T-helper 22 cell (primary cell): ENCODE measurements at regions not wholly inside any gene's neighbourhood (a gene's known extent, or its start where the extent isn't known, plus 50 kb on each side); places are given as distances from the start of the nearest gene placed in this dataset.
A peak's percentile ranks its signal among the peaks of the same experiment; 100 is the strongest.
"Not testable (repeated sequence)": the region's sequence is repeated elsewhere in the genome, so short reads cannot be mapped to it uniquely, and the experiment has no call there.

ENCODE experiments used
- DNase-seq: peaks from one replicate; pipeline ENCODE4 v3.0.0-alpha.2; 2020; ENCODE audit warnings: low read depth

- no peak for DNase-seq
These were observed 165.9 kb upstream of the ARHGAP5 start for GRCh38 chr14:31911160-31911559.

GRCh38 chr14:31913370-31913769, 163.7 kb upstream of the ARHGAP5 start:
- no peak for DNase-seq

- DNase-seq = not testable (repeated sequence)
These were observed 158.8 kb upstream of the ARHGAP5 start for GRCh38 chr14:31918289-31918688.

GRCh38 chr14:31920001-31920400, 157.1 kb upstream of the ARHGAP5 start:
- DNase-seq = no peak

- DNase-seq = no peak
These were observed 156.0 kb upstream of the ARHGAP5 start for GRCh38 chr14:31920989-31921650.

- DNase-seq = no peak
These were observed 155.4 kb upstream of the ARHGAP5 start for GRCh38 chr14:31921721-31922120.

- DNase-seq = no peak
These were observed 151.0 kb upstream of the ARHGAP5 start for GRCh38 chr14:31926123-31926522.

- DNase-seq = no peak
These were observed 150.3 kb upstream of the ARHGAP5 start for GRCh38 chr14:31926652-31927347.

GRCh38 chr14:31927348-31927832, 149.7 kb upstream of the ARHGAP5 start:
- DNase-seq = no peak

- DNase-seq = no peak
These were observed 147.0 kb upstream of the ARHGAP5 start for GRCh38 chr14:31930070-31930469.

- DNase-seq = no peak
These were observed 146.4 kb upstream of the ARHGAP5 start for GRCh38 chr14:31930493-31931240.

GRCh38 chr14:31932675-31933074, 144.4 kb upstream of the ARHGAP5 start:
- no peak for DNase-seq

GRCh38 chr14:31933716-31934115, 143.4 kb upstream of the ARHGAP5 start:
- DNase-seq = no peak

- DNase-seq = no peak
These were observed 142.3 kb upstream of the ARHGAP5 start for GRCh38 chr14:31934767-31935266.

GRCh38 chr14:31935391-31935790, 141.7 kb upstream of the ARHGAP5 start:
- DNase-seq = no peak

- DNase-seq = no peak
These were observed 141.0 kb upstream of the ARHGAP5 start for GRCh38 chr14:31936115-31936514.

GRCh38 chr14:31937730-31938346, 139.3 kb upstream of the ARHGAP5 start:
- peak; percentile 7 for DNase-seq

- DNase-seq = no peak
These were observed 137.2 kb upstream of the ARHGAP5 start for GRCh38 chr14:31939934-31940333.

GRCh38 chr14:31941487-31941886, 135.6 kb upstream of the ARHGAP5 start:
- no peak for DNase-seq

GRCh38 chr14:31942166-31942841, 134.8 kb upstream of the ARHGAP5 start:
- DNase-seq = no peak

GRCh38 chr14:31943217-31943799, 133.8 kb upstream of the ARHGAP5 start:
- DNase-seq = no peak
